Mucosa of descending colon (tissue), 3 donors: ENCODE measurements at regions not wholly inside any gene's neighbourhood (a gene's known extent, or its start where the extent isn't known, plus 50 kb on each side); places are given as distances from the start of the nearest gene placed in this dataset.
A peak's percentile ranks its signal among the peaks of the same experiment; 100 is the strongest.
"Not testable (repeated sequence)": the region's sequence is repeated elsewhere in the genome, so short reads cannot be mapped to it uniquely, and the experiment has no call there.

Experiments used
- ATAC-seq: fragments of 200-7000 bp; cut with Tn5 transposase; one replicate; pipeline ENCODE4 v1.9.1; 2020; ENCODE audit warnings: mild to moderate bottlenecking, moderate library complexity
- DNase-seq, 3 donors: peaks; one replicate each; pipeline ENCODE4 v3.0.0-alpha.2; 2020
- H3K36me3 ChIP-seq: fragments of 200-600 bp; one replicate; pipeline ENCODE4 v1.8.0; 2021; ENCODE audit warnings: low read depth, mild to moderate bottlenecking
- H3K4me1 ChIP-seq: fragments of 200-600 bp; one replicate; pipeline ENCODE4 v1.8.0; 2021; ENCODE audit warnings: low read depth, mild to moderate bottlenecking
- H3K4me3 ChIP-seq: fragments of 200-600 bp; one replicate; pipeline ENCODE4 v1.8.0; 2021; ENCODE audit warnings: mild to moderate bottlenecking
- H3K9me3 ChIP-seq: fragments of 200-600 bp; one replicate; pipeline ENCODE4 v1.8.0; 2021; ENCODE audit warnings: mild to moderate bottlenecking
- intact Hi-C, 2 donors: fragments of 100-400 bp; cut with DNase I in 1 of 2; cut with micrococcal nuclease in 1 of 2; formaldehyde crosslinking; loops; one replicate each; pipeline versions ENCODE4 v1.11.0 to v1.11.1; 2022; cut with DNase I, micrococcal nuclease
- TF ChIP-seq, protein P1 (sequence below): fragments of 200-600 bp; IDR thresholded peaks from one replicate; pipeline ENCODE4 v1.8.0; 2022; ENCODE audit warnings: antibody characterized with exemption, mild to moderate bottlenecking
- donor health status: DM: no; HTN: no; CAD: no; lungs with moderate emphysema.
- donor health status: DM: no; HTN: no; CAD: no.
- donor health status: DM: no; HTN: yes; CAD: no.

DNA sequence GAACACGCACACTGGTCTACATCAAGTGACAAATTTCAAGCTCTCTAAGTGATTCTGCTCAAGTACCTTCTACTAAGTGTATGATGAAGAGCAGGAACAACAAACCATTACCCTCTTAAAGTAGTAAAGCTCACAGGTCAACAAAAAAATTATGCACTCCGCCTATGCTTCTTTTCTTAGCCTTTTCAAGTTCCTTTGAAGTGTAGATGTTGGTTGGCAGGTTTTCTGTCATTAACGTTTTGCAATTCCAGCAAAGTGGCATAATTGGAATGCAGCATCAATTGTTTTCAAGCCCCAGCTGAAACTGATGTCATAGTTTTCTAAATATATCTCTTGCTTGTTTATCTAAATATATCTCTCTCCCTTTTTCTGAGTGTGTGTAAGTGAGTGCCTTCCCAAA lies 396.9 kb upstream of the EYS start:
- H3K36me3 ChIP-seq = no peaks in the 10 kb centered on the region
- intact Hi-C loops = no loop called here
- DNase-seq (no peak), ATAC-seq (no peak)
- no peak overlapping the region for H3K4me3 ChIP-seq
- no peaks in the 10 kb centered on the region for H3K4me1 ChIP-seq
- peaks cover 42% of the 10 kb centered on the region for H3K9me3 ChIP-seq
- TF ChIP-seq, protein P1, sequence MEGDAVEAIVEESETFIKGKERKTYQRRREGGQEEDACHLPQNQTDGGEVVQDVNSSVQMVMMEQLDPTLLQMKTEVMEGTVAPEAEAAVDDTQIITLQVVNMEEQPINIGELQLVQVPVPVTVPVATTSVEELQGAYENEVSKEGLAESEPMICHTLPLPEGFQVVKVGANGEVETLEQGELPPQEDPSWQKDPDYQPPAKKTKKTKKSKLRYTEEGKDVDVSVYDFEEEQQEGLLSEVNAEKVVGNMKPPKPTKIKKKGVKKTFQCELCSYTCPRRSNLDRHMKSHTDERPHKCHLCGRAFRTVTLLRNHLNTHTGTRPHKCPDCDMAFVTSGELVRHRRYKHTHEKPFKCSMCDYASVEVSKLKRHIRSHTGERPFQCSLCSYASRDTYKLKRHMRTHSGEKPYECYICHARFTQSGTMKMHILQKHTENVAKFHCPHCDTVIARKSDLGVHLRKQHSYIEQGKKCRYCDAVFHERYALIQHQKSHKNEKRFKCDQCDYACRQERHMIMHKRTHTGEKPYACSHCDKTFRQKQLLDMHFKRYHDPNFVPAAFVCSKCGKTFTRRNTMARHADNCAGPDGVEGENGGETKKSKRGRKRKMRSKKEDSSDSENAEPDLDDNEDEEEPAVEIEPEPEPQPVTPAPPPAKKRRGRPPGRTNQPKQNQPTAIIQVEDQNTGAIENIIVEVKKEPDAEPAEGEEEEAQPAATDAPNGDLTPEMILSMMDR = no peak

DNA sequence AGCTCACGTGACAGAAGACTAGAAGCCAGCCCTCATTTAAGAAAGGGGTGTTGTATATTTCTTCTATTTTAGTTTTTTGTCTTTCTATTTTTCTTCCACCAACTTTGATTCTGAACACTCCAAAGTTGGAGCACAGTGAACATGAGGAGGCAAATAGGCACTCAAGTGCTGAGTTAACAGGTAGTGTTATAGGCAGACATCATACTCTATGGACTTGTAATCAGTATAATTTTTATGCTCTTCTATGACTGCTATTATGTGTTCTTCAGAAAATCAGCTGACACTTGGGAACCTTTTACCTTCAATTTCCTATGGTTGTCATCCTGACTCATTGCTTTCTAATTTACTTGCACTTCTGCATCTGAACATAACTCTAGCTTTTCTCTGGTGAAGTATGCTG lies 396.3 kb upstream of the EYS start:
- peaks cover 42% of the 10 kb centered on the region for H3K9me3 ChIP-seq
- ATAC-seq (no peak), DNase-seq (no peak)
- H3K36me3 ChIP-seq = no peaks in the 10 kb centered on the region
- intact Hi-C loops = no loop called here
- H3K4me1 ChIP-seq = no peaks in the 10 kb centered on the region
- TF ChIP-seq, protein P1 = no peak
- H3K4me3 ChIP-seq = no peak overlapping the region

DNA sequence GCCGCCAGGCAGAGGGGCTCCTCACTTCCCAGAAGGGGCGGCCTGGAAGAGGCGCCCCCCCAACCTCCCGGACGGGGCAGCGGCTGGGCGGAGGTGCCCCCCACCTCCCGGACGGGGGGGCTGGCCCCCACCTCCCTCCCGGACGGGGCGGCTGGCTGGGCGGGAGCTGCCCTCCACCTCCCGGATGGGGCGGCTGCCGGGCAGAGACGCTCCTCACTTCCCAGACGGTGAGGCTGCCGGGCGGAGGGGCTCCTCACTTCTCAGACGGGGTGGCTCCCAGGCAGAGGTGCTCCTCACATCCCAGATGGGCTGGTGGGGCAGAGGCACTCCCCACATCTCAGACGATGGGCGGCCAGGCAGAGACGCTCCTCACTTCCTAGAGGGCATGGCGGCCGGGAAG lies 389.7 kb upstream of the EYS start:
- intact Hi-C loops = no loop called here
- DNase-seq (peak in 1 of 3 donors; percentile 43), ATAC-seq (no peak)
- peaks cover 50% of the 10 kb centered on the region for H3K9me3 ChIP-seq
- no peaks in the 10 kb centered on the region for H3K4me1 ChIP-seq
- H3K36me3 ChIP-seq = no peaks in the 10 kb centered on the region
- H3K4me3 ChIP-seq = no peak overlapping the region
- TF ChIP-seq, protein P1 = no peak

DNA sequence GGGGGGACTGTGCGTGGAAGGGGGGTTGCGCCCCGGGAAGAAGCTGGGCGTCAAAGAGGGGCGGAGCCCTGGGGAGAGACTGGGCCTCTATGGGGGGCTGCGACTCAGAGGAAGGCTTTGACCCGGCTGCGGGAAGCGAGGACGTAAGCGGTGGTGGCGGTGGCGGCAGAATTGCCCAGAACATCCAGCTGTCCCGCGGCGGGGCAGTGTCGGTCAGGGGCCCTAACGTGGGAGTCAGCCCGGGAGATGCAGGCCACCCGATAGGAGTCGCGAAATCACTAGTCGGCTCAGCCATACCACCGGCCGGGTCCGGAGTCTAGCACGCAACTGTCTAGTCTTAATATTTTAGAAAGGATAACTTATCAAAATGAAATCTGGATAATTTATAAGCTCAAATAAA lies 387.6 kb upstream of the EYS start:
- ATAC-seq = no peak
- no peaks in the 10 kb centered on the region for H3K4me1 ChIP-seq
- H3K9me3 ChIP-seq = peaks cover 53% of the 10 kb centered on the region
- no peak overlapping the region for H3K4me3 ChIP-seq
- TF ChIP-seq, protein P1 = no peak
- no peaks in the 10 kb centered on the region for H3K36me3 ChIP-seq
- intact Hi-C loops = no loop called here
- DNase-seq = peak in 1 of 3 donors; percentile 40

DNA sequence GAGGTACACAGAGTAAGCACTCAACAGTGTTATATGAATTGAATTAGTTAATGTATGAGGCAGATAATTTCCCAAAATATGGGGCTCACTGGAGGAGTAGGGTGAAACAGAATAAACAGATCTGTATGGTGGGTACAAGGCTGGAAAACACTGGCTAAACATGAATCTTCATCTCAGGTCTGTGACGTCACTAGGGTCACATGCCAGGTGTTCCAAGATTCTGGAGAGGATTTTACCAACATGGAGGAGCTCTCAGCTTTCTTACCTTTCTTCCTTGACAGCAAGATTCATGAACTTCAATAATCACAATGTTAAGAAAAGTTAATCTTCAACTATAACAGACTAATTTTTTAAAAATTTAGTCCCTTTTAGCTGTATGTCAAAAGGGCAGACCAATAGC lies 385.3 kb upstream of the EYS start:
- H3K4me1 ChIP-seq, intact Hi-C loops, DNase-seq, H3K4me3 ChIP-seq, H3K36me3 ChIP-seq, ATAC-seq: not testable (repeated sequence)
- peaks cover 51% of the 10 kb centered on the region for H3K9me3 ChIP-seq

DNA sequence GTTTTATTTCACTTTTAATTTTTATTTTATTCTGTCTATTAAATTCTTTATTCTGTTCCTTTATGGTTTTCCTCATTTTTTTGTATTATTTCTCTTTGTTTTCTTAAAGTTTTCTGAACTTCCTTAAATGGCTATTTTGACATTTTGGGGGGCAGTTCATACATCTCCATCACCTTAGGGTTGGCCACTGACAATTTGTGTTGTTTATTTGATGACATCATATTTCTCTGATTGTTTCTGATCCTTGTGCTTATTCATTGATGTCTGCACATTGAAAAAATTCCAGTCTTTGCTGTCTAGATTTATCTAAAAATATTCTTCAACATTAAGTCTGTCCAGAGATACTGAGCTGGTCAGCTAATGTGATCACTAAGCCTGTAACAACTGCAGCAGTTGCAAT lies 379.5 kb upstream of the EYS start:
- no peaks in the 10 kb centered on the region for H3K4me1 ChIP-seq
- TF ChIP-seq, protein P1 = no peak
- intact Hi-C loops = no loop called here
- ATAC-seq = no peak
- no peak overlapping the region for H3K4me3 ChIP-seq
- DNase-seq = no peak
- peaks cover 69% of the 10 kb centered on the region for H3K9me3 ChIP-seq
- no peaks in the 10 kb centered on the region for H3K36me3 ChIP-seq
